SK-N-SH treated with all-trans-retinoic acid at 6 μM for 48 hours (cell line): ENCODE measurements at regions not wholly inside any gene's neighbourhood (a gene's known extent, or its start where the extent isn't known, plus 50 kb on each side); places are given as distances from the start of the nearest gene placed in this dataset.

ENCODE experiments used
- ARNTL ChIP-seq: fragments of 450-650 bp; formaldehyde crosslinking; IDR thresholded peaks from 2 replicates; pipeline ENCODE4 v1.5.0; 2020; ENCODE audit warnings: low read depth, mild to moderate bottlenecking, moderate library complexity, borderline replicate concordance
- CREB5 ChIP-seq: fragments of 250-450 bp; sonication (Bioruptor Pico); IDR thresholded peaks from 2 replicates; pipeline ENCODE4 v1.5.1; 2020; ENCODE audit warnings: low read depth, mild to moderate bottlenecking, moderate library complexity
- ISL1 ChIP-seq: fragments of 250-450 bp; sonication (Bioruptor Pico); IDR thresholded peaks from 2 replicates; pipeline ENCODE4 v2.1.2; 2022; ENCODE audit warnings: mild to moderate bottlenecking, moderate library complexity
- OSR1 ChIP-seq: fragments of 250-450 bp; sonication (Bioruptor Pico); IDR thresholded peaks from 2 replicates; pipeline ENCODE4 v1.8.0; 2022; ENCODE audit warnings: moderate library complexity, mild to moderate bottlenecking, inconsistent platforms
- PATZ1 ChIP-seq: fragments of 250-450 bp; sonication (Bioruptor Pico); IDR thresholded peaks from 2 replicates; pipeline ENCODE4 v1.8.0; 2020; ENCODE audit warnings: mild to moderate bottlenecking, moderate library complexity, borderline replicate concordance
- PPARA ChIP-seq: fragments of 250-450 bp; sonication (Bioruptor Pico); IDR thresholded peaks from 2 replicates; pipeline ENCODE4 v1.5.0; 2020; ENCODE audit warnings: mild to moderate bottlenecking, borderline replicate concordance
- RARB ChIP-seq: fragments of 250-450 bp; sonication (Bioruptor Pico); IDR thresholded peaks from 2 replicates; pipeline ENCODE4 v1.8.0; 2021; ENCODE audit warnings: mild to moderate bottlenecking, moderate library complexity
- SNAI2 ChIP-seq: fragments of 250-450 bp; sonication (Bioruptor Pico); IDR thresholded peaks from 2 replicates; pipeline ENCODE4 v1.5.0; 2020; ENCODE audit warnings: mild to moderate bottlenecking, moderate library complexity
- TOX ChIP-seq: fragments of 250-450 bp; sonication (Bioruptor Pico); IDR thresholded peaks from 2 replicates; pipeline ENCODE4 v1.8.0; 2021; ENCODE audit warnings: mild to moderate bottlenecking, moderate library complexity, borderline replicate concordance
- TSHZ2 ChIP-seq: fragments of 250-450 bp; sonication (Bioruptor Pico); IDR thresholded peaks from 2 replicates; pipeline ENCODE4 v1.5.0; 2020; ENCODE audit warnings: mild to moderate bottlenecking, moderate library complexity
- ZFP3 ChIP-seq: fragments of 250-450 bp; sonication (Bioruptor Pico); IDR thresholded peaks from 2 replicates; pipeline ENCODE4 v1.5.0; 2020; ENCODE audit warnings: mild to moderate bottlenecking, moderate library complexity
- ZFP30 ChIP-seq: fragments of 450-650 bp; formaldehyde crosslinking; IDR thresholded peaks from 2 replicates; pipeline ENCODE4 v1.5.0; 2022; ENCODE audit warnings: mild to moderate bottlenecking, moderate library complexity
- ZNF565 ChIP-seq: fragments of 450-650 bp; formaldehyde crosslinking; conservative IDR thresholded peaks from 2 replicates; pipeline ENCODE4 v1.5.0; 2020; ENCODE audit warnings: low read depth, mild to moderate bottlenecking, moderate library complexity

GRCh38 chr1:82818586-82818985, 1017.9 kb downstream of the ADGRL2 start:
- no peak for TF ChIP-seq PATZ1 (CRISPR knock-in tag)
- TF ChIP-seq ZFP3 (CRISPR knock-in tag): no peak
- no peak for TF ChIP-seq OSR1 (CRISPR knock-in tag)
- TF ChIP-seq RARB (CRISPR knock-in tag): no peak
- TF ChIP-seq SNAI2 (CRISPR knock-in tag): no peak
- TF ChIP-seq ISL1 (CRISPR knock-in tag): no peak
- TF ChIP-seq ZFP30 (CRISPR knock-in tag): no peak
- TF ChIP-seq ARNTL (CRISPR knock-in tag): no peak
- no peak for TF ChIP-seq TOX
- TF ChIP-seq TSHZ2 (CRISPR knock-in tag): no peak
- TF ChIP-seq PPARA (CRISPR knock-in tag): no peak
- no peak for TF ChIP-seq CREB5 (CRISPR knock-in tag)
- no peak for TF ChIP-seq ZNF565 (CRISPR knock-in tag)
